VCaP (cell line): ENCODE measurements at regions not wholly inside any gene's neighbourhood (a gene's known extent, or its start where the extent isn't known, plus 50 kb on each side); places are given as distances from the start of the nearest gene placed in this dataset.

Experiments
- H3K27ac ChIP-seq: fragments of 450-650 bp; 2 replicates; pipeline ENCODE4 v1.5.1; 2017
- TF ChIP-seq, protein P1 (sequence below): fragments of 450-650 bp; conservative IDR thresholded peaks from 2 replicates; pipeline ENCODE4 v1.5.1; 2017; ENCODE audit warnings: mild to moderate bottlenecking, moderate library complexity

DNA sequence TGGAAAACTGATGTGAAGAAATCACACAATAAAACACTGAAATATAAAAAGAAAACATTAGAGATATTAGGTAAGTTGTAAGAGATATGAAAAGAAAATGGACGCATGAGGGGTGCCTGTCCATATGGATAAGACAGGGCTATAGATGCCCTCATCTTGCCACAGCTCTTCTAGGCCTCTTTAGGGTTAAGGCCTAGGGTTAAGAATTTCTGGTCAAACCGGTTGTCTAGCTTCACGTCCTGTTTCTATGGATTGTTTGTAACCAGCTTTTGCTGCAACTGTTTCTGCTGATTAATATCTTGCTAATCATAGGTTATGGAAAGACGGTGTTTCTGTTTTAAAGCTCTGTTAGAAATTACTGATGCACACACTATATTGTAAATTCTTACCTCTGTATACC is 389.9 kb upstream of the CTNND2 start:
- TF ChIP-seq, protein P1, sequence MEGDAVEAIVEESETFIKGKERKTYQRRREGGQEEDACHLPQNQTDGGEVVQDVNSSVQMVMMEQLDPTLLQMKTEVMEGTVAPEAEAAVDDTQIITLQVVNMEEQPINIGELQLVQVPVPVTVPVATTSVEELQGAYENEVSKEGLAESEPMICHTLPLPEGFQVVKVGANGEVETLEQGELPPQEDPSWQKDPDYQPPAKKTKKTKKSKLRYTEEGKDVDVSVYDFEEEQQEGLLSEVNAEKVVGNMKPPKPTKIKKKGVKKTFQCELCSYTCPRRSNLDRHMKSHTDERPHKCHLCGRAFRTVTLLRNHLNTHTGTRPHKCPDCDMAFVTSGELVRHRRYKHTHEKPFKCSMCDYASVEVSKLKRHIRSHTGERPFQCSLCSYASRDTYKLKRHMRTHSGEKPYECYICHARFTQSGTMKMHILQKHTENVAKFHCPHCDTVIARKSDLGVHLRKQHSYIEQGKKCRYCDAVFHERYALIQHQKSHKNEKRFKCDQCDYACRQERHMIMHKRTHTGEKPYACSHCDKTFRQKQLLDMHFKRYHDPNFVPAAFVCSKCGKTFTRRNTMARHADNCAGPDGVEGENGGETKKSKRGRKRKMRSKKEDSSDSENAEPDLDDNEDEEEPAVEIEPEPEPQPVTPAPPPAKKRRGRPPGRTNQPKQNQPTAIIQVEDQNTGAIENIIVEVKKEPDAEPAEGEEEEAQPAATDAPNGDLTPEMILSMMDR, result no peak
- no peak overlapping the region for H3K27ac ChIP-seq

DNA sequence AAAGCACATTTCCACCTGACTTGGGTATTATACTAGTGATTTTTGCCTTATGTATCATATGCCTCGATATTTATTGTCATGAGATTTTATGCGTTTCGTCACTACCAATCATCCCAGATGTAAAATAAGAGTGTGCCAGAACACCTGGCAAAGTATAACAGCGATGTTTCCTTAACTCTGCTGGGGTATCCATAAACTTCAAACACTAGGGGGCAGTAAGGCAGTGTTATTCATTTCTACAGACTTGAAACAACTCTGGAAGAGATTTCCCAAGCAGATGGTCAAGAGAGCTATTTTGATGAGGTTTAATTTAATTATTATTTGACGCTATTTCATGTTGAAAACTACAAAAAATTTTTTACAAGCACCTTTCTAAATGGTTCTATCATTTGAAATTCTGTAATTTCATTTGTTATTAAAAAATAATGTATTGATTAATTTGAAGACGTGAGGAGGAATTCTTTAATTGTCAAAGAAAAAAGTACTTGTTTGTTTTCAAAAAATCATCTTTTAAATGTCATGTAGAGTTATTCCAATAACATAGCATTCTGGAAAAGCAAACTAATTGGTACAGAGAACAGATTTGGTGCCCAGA is 388.5 kb upstream of the CTNND2 start:
- H3K27ac ChIP-seq, result no peak overlapping the region
- TF ChIP-seq, protein P1, result peak; percentile 79

DNA sequence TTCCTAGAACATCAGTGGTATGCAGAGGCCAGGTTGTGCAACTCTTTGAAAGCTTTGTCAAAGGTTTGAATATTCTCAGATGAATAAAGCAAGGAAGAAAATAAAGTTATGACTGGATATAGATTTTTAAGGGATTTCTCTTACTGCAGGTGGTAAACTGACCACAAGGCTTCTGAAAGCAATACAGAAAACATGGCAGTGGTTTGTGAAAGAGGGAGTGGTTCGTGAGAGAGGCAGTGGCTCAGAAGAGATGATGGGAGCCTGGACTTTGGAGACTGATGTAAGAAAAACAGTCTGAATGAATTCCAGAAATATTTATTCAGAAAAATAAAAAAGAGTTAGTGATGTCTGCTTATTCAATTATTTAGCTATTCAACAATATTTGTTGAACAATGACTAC is 380.4 kb upstream of the CTNND2 start:
- H3K27ac ChIP-seq, result no peak overlapping the region
- TF ChIP-seq, protein P1, result no peak

DNA sequence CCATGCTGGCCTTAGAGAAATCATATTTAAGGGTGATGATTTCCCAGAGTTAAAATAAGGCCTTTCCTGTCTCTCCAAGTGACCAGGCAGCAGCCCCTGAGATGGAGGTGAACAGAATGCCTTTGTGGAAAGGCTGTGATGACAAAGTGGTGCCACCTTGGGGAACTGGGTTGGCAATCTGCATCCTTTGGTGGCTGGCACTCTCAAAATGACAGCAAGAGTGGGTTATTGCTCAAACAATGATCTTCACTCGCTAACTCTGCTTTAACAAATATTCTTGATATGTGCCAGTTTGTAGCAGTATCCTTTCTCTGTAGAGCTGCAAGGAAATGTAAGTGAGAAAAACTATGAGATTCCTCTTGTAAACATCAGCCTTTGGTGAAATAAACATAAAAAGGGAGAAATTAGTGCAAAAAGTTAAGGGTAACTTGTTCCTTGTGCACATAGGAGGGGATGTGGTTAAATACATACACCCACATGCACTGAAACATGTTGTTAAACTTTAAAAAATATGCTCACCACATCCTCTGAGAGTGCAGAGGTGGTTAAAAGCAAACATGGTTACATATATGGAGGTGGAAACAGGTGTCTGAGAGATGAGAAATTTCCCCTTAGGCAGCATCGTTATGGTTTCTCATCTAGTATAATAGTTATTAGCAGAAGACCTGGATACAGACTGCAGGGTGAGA is 373.4 kb upstream of the CTNND2 start:
- TF ChIP-seq, protein P1, result no peak

DNA sequence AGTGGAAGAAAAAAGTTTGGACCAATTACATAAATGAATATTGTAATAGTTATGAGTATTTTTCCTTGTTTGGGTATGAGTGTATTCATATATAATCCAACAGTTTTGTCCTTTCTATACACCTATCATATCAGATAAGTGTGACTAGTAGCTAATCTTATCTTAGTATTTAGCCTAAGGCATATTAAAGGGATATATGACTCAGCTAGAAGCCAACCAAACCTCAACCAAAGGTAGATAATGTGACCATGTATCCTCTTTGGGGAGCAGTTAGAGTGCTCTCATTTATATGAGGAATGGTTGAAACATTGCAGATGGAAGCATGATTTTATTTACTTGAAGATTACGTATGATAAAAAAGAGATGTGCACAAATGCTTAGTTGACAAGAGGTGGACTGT is 370.0 kb upstream of the CTNND2 start:
- TF ChIP-seq, protein P1, result no peak
- no peak overlapping the region for H3K27ac ChIP-seq

More for the DNA sequence above, 373.4 kb upstream of the CTNND2 start:
- H3K27ac ChIP-seq, result no peak overlapping the region

DNA sequence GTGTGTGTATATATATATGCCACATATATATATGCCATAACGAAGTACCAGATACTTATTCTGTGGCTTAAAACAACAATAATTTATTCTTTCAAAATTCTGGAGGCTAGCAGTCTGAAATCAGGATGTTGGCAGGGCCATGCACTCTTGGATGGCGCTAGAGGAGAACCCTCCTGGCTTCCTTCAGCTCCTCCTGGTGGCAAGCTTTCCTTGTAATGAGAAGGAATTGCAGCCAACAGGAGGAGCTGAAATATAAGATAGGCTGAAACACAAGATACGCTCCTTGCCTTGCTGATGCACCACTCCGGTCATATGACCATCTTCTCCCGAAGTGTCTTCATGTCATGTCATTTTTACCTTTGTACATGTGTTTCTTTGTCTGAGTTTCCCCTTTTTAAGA is 368.1 kb upstream of the CTNND2 start:
- H3K27ac ChIP-seq, result no peak overlapping the region
- TF ChIP-seq, protein P1, result peak; percentile 68

DNA sequence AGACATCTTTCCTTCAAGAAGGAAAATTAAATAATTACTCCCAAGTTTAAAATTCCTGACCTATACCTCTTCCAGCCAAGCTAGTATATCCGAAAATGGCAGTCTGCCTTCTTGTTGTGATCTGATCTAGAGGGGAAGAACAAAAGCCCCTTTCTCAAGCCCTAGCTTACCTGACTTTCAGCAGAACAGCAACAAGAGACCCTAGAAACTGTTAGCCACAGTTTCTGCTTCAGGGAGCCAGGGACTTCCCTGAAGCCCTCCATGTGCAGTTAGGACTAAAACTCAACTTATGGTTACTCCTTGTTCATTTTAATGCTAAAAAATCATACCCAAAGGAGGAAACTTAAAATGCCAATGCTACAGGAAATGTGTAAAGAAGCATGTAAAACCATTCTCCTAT is 366.7 kb upstream of the CTNND2 start:
- H3K27ac ChIP-seq, result no peak overlapping the region
- TF ChIP-seq, protein P1, result no peak
